NOMO-1 treated with dmso at 0.1 percent for 144 hours (cell line): ENCODE measurements at regions not wholly inside any gene's neighbourhood (a gene's known extent, or its start where the extent isn't known, plus 50 kb on each side); places are given as distances from the start of the nearest gene placed in this dataset.
"Not testable (repeated sequence)": the region's sequence is repeated elsewhere in the genome, so short reads cannot be mapped to it uniquely, and the experiment has no call there.

Experiments used
- DNase-seq: peaks from one replicate; lab custom pipeline; 2025; ENCODE audit not compliant: unreplicated experiment; lab: John Stamatoyannopoulos, UW

- DNase-seq = no peak
These were observed 205.3 kb downstream of the SOX2 start for GRCh38 chr3:181917027-181917426.

- DNase-seq = no peak
These were observed 207.7 kb downstream of the SOX2 start for GRCh38 chr3:181919375-181919774.

- no peak for DNase-seq
These were observed 208.7 kb downstream of the SOX2 start for GRCh38 chr3:181920409-181920808.

- DNase-seq = no peak
These were observed 209.5 kb downstream of the SOX2 start for GRCh38 chr3:181921220-181921619.

GRCh38 chr3:181925841-181926240, 214.1 kb downstream of the SOX2 start:
- not testable (repeated sequence) for DNase-seq

GRCh38 chr3:181929501-181929900, 217.8 kb downstream of the SOX2 start:
- no peak for DNase-seq

GRCh38 chr3:181930105-181930504, 218.4 kb downstream of the SOX2 start:
- no peak for DNase-seq

- no peak for DNase-seq
These were observed 220.3 kb downstream of the SOX2 start for GRCh38 chr3:181932039-181932438.

GRCh38 chr3:181933052-181933618, 221.4 kb downstream of the SOX2 start:
- no peak for DNase-seq

GRCh38 chr3:181935915-181936314, 224.2 kb downstream of the SOX2 start:
- DNase-seq = no peak

- no peak for DNase-seq
These were observed 225.0 kb downstream of the SOX2 start for GRCh38 chr3:181936774-181937173.

GRCh38 chr3:181938580-181938979, 226.9 kb downstream of the SOX2 start:
- DNase-seq = not testable (repeated sequence)

- no peak for DNase-seq
These were observed 229.0 kb downstream of the SOX2 start for GRCh38 chr3:181940703-181941102.

- no peak for DNase-seq
These were observed 229.5 kb downstream of the SOX2 start for GRCh38 chr3:181941250-181941649.

GRCh38 chr3:181943285-181943684, 231.6 kb downstream of the SOX2 start:
- no peak for DNase-seq

GRCh38 chr3:181947606-181948005, 235.9 kb downstream of the SOX2 start:
- DNase-seq = no peak

GRCh38 chr3:181948286-181948685, 236.6 kb downstream of the SOX2 start:
- no peak for DNase-seq

GRCh38 chr3:181952221-181952620, 240.5 kb downstream of the SOX2 start:
- no peak for DNase-seq

GRCh38 chr3:181952929-181953328, 241.2 kb downstream of the SOX2 start:
- DNase-seq = no peak

- DNase-seq = no peak
These were observed 243.8 kb downstream of the SOX2 start for GRCh38 chr3:181955566-181955965.

- no peak for DNase-seq
These were observed 244.4 kb downstream of the SOX2 start for GRCh38 chr3:181956122-181956521.

- no peak for DNase-seq
These were observed 254.7 kb downstream of the SOX2 start for GRCh38 chr3:181966393-181966792.

GRCh38 chr3:181969925-181970324, 258.2 kb downstream of the SOX2 start:
- DNase-seq = no peak

- no peak for DNase-seq
These were observed 259.7 kb downstream of the SOX2 start for GRCh38 chr3:181971424-181971823.
